ENCODE measurements at regions not wholly inside any gene's neighbourhood (a gene's known extent, or its start where the extent isn't known, plus 50 kb on each side); places are given as distances from the start of the nearest gene placed in this dataset.

GRCh38 chr22:46067159-46068111 lies 82.9 kb upstream of the PPARA start:
- DNase-seq: no peak

- DNase-seq: no peak
Measured at GRCh38 chr22:46068181-46068592, 82.1 kb upstream of the PPARA start.

- no peak for DNase-seq
Measured at GRCh38 chr22:46068593-46069491, 81.5 kb upstream of the PPARA start.

GRCh38 chr22:46069521-46070214 lies 80.7 kb upstream of the PPARA start:
- peak; percentile 61 to 69 for DNase-seq

GRCh38 chr22:46070215-46070802 lies 80.0 kb upstream of the PPARA start:
- peak; percentile 49 to 56 for DNase-seq

GRCh38 chr22:46070803-46071450 lies 79.4 kb upstream of the PPARA start:
- peak; percentile 53 to 62 for DNase-seq

- DNase-seq: peak; percentile 74 to 78
Measured at GRCh38 chr22:46071451-46072109, 78.7 kb upstream of the PPARA start.

GRCh38 chr22:46072110-46072881 lies 78.0 kb upstream of the PPARA start:
- peak; percentile 67 to 75 for DNase-seq

GRCh38 chr22:46072981-46073682 lies 77.2 kb upstream of the PPARA start:
- DNase-seq: no peak

- DNase-seq: no peak
Measured at GRCh38 chr22:46073683-46074504, 76.4 kb upstream of the PPARA start.

- DNase-seq: no peak
Measured at GRCh38 chr22:46074771-46075551, 75.4 kb upstream of the PPARA start.

- no peak for DNase-seq
Measured at GRCh38 chr22:46075764-46076531, 74.4 kb upstream of the PPARA start.

- no peak for DNase-seq
Measured at GRCh38 chr22:46076651-46077339, 73.5 kb upstream of the PPARA start.

GRCh38 chr22:46077669-46078099 lies 72.6 kb upstream of the PPARA start:
- no peak for DNase-seq

GRCh38 chr22:46078241-46079092 lies 71.9 kb upstream of the PPARA start:
- no peak for DNase-seq
